HG02970 (cell line): ENCODE measurements at regions not wholly inside any gene's neighbourhood (a gene's known extent, or its start where the extent isn't known, plus 50 kb on each side); places are given as distances from the start of the nearest gene placed in this dataset.

Experiments
- ATAC-seq: cut with Tn5 transposase; IDR thresholded peaks from one replicate; pipeline ENCODE4 v1.9.1; 2021; ENCODE audit warnings: mild to moderate bottlenecking, moderate library complexity, moderate number of reproducible peaks; ENCODE audit not compliant: unreplicated experiment, low FRiP score

GRCh38 chr2:204340511-204340910, 204.8 kb upstream of the PARD3B start:
- no peak for ATAC-seq

- ATAC-seq, result no peak
These were observed 203.4 kb upstream of the PARD3B start for GRCh38 chr2:204341887-204342276.

GRCh38 chr2:204343685-204344084, 201.6 kb upstream of the PARD3B start:
- ATAC-seq, result no peak

GRCh38 chr2:204344119-204344518, 201.2 kb upstream of the PARD3B start:
- no peak for ATAC-seq

- ATAC-seq, result no peak
These were observed 198.4 kb upstream of the PARD3B start for GRCh38 chr2:204346906-204347305.

GRCh38 chr2:204353823-204354222, 191.5 kb upstream of the PARD3B start:
- ATAC-seq, result no peak

GRCh38 chr2:204354442-204354856, 190.8 kb upstream of the PARD3B start:
- ATAC-seq, result no peak

GRCh38 chr2:204355688-204356087, 189.6 kb upstream of the PARD3B start:
- no peak for ATAC-seq

GRCh38 chr2:204356151-204356641, 189.1 kb upstream of the PARD3B start:
- no peak for ATAC-seq

GRCh38 chr2:204357286-204357685, 188.0 kb upstream of the PARD3B start:
- no peak for ATAC-seq

- no peak for ATAC-seq
These were observed 186.2 kb upstream of the PARD3B start for GRCh38 chr2:204359076-204359475.

- ATAC-seq, result no peak
These were observed 184.9 kb upstream of the PARD3B start for GRCh38 chr2:204360218-204361007.

- ATAC-seq, result no peak
These were observed 183.5 kb upstream of the PARD3B start for GRCh38 chr2:204361738-204362137.

- ATAC-seq, result no peak
These were observed 182.7 kb upstream of the PARD3B start for GRCh38 chr2:204362581-204362980.

- no peak for ATAC-seq
These were observed 181.8 kb upstream of the PARD3B start for GRCh38 chr2:204363513-204363912.

- no peak for ATAC-seq
These were observed 180.3 kb upstream of the PARD3B start for GRCh38 chr2:204364860-204365535.

GRCh38 chr2:204365811-204366210, 179.5 kb upstream of the PARD3B start:
- no peak for ATAC-seq

GRCh38 chr2:204367466-204367865, 177.8 kb upstream of the PARD3B start:
- no peak for ATAC-seq

GRCh38 chr2:204370172-204370718, 175.0 kb upstream of the PARD3B start:
- no peak for ATAC-seq

- ATAC-seq, result no peak
These were observed 171.3 kb upstream of the PARD3B start for GRCh38 chr2:204373942-204374341.

GRCh38 chr2:204380141-204380881, 165.0 kb upstream of the PARD3B start:
- ATAC-seq, result no peak
